Esophagus muscularis mucosa (tissue), 3 donors: ENCODE measurements at regions not wholly inside any gene's neighbourhood (a gene's known extent, or its start where the extent isn't known, plus 50 kb on each side); places are given as distances from the start of the nearest gene placed in this dataset.

Source experiments
- POLR2A ChIP-seq: fragments of 450-650 bp; IDR thresholded peaks from one replicate; pipeline ENCODE4 v1.6.1; 2017; ENCODE audit warnings: antibody characterized with exemption, moderate library complexity, mild to moderate bottlenecking, low read depth
- POLR2AphosphoS5 ChIP-seq, 2 donors: sonication (generic); formaldehyde crosslinking; IDR thresholded peaks; one replicate each; pipeline ENCODE4 v1.6.1; 2017; ENCODE audit warnings: antibody characterized with exemption in 2 of 2
- TF ChIP-seq, protein P1 (sequence below), 3 experiments: fragments of 200-600 bp in 2 of 3; fragments of 450-650 bp in 1 of 3; sonication (generic) in 2 of 3; IDR thresholded peaks; one replicate each; pipeline ENCODE4 v1.5.1; 2017 to 2019; ENCODE audit warnings: antibody characterized with exemption in 3 of 3, mild to moderate bottlenecking in 2 of 3, moderate library complexity in 1 of 3

DNA sequence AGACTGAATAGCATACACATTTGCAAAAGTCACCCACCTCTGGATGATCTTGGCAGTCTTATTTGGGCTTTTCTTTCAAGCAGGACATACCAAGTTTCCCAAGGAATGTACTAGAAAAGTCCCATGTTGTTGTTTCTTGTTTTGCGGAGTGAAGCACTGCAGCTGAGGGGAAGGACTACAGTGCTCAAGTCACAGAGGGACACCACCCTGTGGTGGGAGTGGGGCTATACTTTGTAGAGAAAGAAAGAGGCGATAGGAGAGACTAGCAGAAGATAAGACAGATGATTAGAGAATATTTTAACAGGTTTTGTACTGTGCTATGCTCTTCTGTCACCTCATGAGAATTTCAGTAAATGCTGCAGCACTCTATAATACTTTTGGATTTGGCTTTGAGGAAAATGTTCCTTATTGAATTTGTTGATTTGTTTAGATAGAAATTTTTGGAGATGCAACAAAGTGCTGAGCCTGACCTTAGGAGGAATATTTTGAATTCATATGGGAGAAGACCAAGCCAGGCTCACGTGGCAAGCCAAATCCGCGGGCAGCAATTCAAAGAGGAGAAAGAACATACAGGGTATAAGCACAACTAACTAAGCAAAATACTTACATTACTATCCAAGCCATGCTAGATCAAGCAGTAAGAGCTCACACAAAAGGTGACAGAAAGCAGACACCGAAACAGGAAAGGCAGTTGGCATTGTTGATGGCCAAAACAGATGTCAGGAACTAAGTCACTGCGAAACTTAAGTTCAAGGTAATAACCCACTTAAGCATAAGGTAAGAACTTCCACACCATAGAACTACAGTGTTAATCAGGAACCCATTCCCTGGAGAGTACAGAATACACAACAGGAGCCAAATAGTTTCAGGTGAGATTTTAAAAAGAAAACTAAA lies 280.3 kb upstream of the INTU start:
- TF ChIP-seq, protein P1, sequence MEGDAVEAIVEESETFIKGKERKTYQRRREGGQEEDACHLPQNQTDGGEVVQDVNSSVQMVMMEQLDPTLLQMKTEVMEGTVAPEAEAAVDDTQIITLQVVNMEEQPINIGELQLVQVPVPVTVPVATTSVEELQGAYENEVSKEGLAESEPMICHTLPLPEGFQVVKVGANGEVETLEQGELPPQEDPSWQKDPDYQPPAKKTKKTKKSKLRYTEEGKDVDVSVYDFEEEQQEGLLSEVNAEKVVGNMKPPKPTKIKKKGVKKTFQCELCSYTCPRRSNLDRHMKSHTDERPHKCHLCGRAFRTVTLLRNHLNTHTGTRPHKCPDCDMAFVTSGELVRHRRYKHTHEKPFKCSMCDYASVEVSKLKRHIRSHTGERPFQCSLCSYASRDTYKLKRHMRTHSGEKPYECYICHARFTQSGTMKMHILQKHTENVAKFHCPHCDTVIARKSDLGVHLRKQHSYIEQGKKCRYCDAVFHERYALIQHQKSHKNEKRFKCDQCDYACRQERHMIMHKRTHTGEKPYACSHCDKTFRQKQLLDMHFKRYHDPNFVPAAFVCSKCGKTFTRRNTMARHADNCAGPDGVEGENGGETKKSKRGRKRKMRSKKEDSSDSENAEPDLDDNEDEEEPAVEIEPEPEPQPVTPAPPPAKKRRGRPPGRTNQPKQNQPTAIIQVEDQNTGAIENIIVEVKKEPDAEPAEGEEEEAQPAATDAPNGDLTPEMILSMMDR (IDR thresholded peaks at IDR 0.05), result no peak
- TF ChIP-seq POLR2A (no peak), POLR2AphosphoS5 (IDR thresholded peaks at IDR 0.05) (no peak)
